Stimulated activated CD8-positive, alpha-beta memory T cell treated with anti-CD3 and anti-CD28 coated beads, Interleukin-7, amount 100 ng/mL, for 24 hours (primary cell): ENCODE measurements at regions not wholly inside any gene's neighbourhood (a gene's known extent, or its start where the extent isn't known, plus 50 kb on each side); places are given as distances from the start of the nearest gene placed in this dataset.

Source experiments
- DNase-seq: peaks from one replicate; pipeline ENCODE4 v3.0.0-alpha.2; 2020; ENCODE audit warnings: low read depth

- DNase-seq: no peak
Observed at GRCh38 chr1:110765640-110766335, 91.0 kb upstream of the KCNA3 start.

- DNase-seq: no peak
Observed at GRCh38 chr1:110763149-110763548, 88.4 kb upstream of the KCNA3 start.

- no peak for DNase-seq
Observed at GRCh38 chr1:110760321-110760720, 85.6 kb upstream of the KCNA3 start.

GRCh38 chr1:110756506-110756905 is 81.8 kb upstream of the KCNA3 start:
- no peak for DNase-seq

- no peak for DNase-seq
Observed at GRCh38 chr1:110752941-110753725, 78.4 kb upstream of the KCNA3 start.

- no peak for DNase-seq
Observed at GRCh38 chr1:110750562-110750961, 75.8 kb upstream of the KCNA3 start.

GRCh38 chr1:110749960-110750359 is 75.2 kb upstream of the KCNA3 start:
- DNase-seq: no peak

- DNase-seq: no peak
Observed at GRCh38 chr1:110746644-110747259, 72.0 kb upstream of the KCNA3 start.

GRCh38 chr1:110743397-110743796 is 68.7 kb upstream of the KCNA3 start:
- DNase-seq: no peak

GRCh38 chr1:110736900-110737605 is 62.3 kb upstream of the KCNA3 start:
- no peak for DNase-seq

- DNase-seq: no peak
Observed at GRCh38 chr1:110734133-110734680, 59.5 kb upstream of the KCNA3 start.

GRCh38 chr1:110731529-110731928 is 56.8 kb upstream of the KCNA3 start:
- DNase-seq: no peak

GRCh38 chr1:110728388-110729001 is 53.8 kb upstream of the KCNA3 start:
- DNase-seq: no peak

GRCh38 chr1:110727246-110727645 is 52.5 kb upstream of the KCNA3 start:
- DNase-seq: no peak

GRCh38 chr1:110726755-110727154 is 52.0 kb upstream of the KCNA3 start:
- DNase-seq: no peak
